ENCODE measurements at regions not wholly inside any gene's neighbourhood (a gene's known extent, or its start where the extent isn't known, plus 50 kb on each side); places are given as distances from the start of the nearest gene placed in this dataset.

- Histone ChIP-seq H3K36me3 (ENCODE audit: control insufficient read depth, low read length) (no peaks in the 10 kb centered on the region), H3K4me1 (ENCODE audit: control insufficient read depth, low read length) (no peaks in the 10 kb centered on the region), H3F3A (ENCODE audit: control insufficient read depth, insufficient read depth) (no peaks in the 10 kb centered on the region), H3K4me2 (ENCODE audit: low read length) (no peak overlapping the region), H3K9me3 (ENCODE audit: control insufficient read depth, insufficient read depth, low read length) (no peaks in the 10 kb centered on the region), H3K79me2 (ENCODE audit: control insufficient read depth, low read length) (no peaks in the 10 kb centered on the region), H3K27me3 (ENCODE audit: control insufficient read depth, low read length) (no peaks in the 10 kb centered on the region), H3K4me3 (ENCODE audit: low read length) (no peak overlapping the region), H3K27ac (ENCODE audit: low read depth, low read length) (no peak overlapping the region), H4K20me1 (ENCODE audit: control insufficient read depth, insufficient read depth, low read depth, low read length) (no peaks in the 10 kb centered on the region), H3K9me2 (replicated peaks; ENCODE audit: control insufficient read depth, low read length) (no peaks in the 10 kb centered on the region)
- no peak for TF ChIP-seq CTCF (IDR thresholded peaks at IDR 0.05; ENCODE audit: low read depth, low read length, poor library complexity, severe bottlenecking)
- no peak for TF ChIP-seq EZH2phosphoT487 (IDR thresholded peaks at IDR 0.05; ENCODE audit: borderline replicate concordance, low read length)
These were observed 901.4 kb upstream of the API5 start for GRCh38 chr11:42410251-42410955.

GRCh38 chr11:42412590-42412989, 899.2 kb upstream of the API5 start:
- no peak overlapping the region for H3K4me3 ChIP-seq (ENCODE audit: low read length)
- no peaks in the 10 kb centered on the region for H3K9me3 ChIP-seq (ENCODE audit: control insufficient read depth, insufficient read depth, low read length)
- H4K20me1 ChIP-seq (ENCODE audit: control insufficient read depth, insufficient read depth, low read depth, low read length) = no peaks in the 10 kb centered on the region
- H3K27me3 ChIP-seq (ENCODE audit: control insufficient read depth, low read length) = no peaks in the 10 kb centered on the region
- no peak overlapping the region for H3K27ac ChIP-seq (ENCODE audit: low read depth, low read length)
- H3K79me2 ChIP-seq (ENCODE audit: control insufficient read depth, low read length) = no peaks in the 10 kb centered on the region
- TF ChIP-seq CTCF (IDR thresholded peaks at IDR 0.05; ENCODE audit: low read depth, low read length, poor library complexity, severe bottlenecking) (no peak), EZH2phosphoT487 (IDR thresholded peaks at IDR 0.05; ENCODE audit: borderline replicate concordance, low read length) (no peak)
- no peaks in the 10 kb centered on the region for H3K36me3 ChIP-seq (ENCODE audit: control insufficient read depth, low read length)
- H3K9me2 ChIP-seq (replicated peaks; ENCODE audit: control insufficient read depth, low read length) = no peaks in the 10 kb centered on the region
- no peaks in the 10 kb centered on the region for H3F3A ChIP-seq (ENCODE audit: control insufficient read depth, insufficient read depth)
- H3K4me2 ChIP-seq (ENCODE audit: low read length) = no peak overlapping the region
- no peaks in the 10 kb centered on the region for H3K4me1 ChIP-seq (ENCODE audit: control insufficient read depth, low read length)

- H3K27ac ChIP-seq (ENCODE audit: low read depth, low read length) = no peak overlapping the region
- H3K27me3 ChIP-seq (ENCODE audit: control insufficient read depth, low read length) = no peaks in the 10 kb centered on the region
- H3K36me3 ChIP-seq (ENCODE audit: control insufficient read depth, low read length) = no peaks in the 10 kb centered on the region
- H3K4me2 ChIP-seq (ENCODE audit: low read length) = no peak overlapping the region
- H3K4me3 ChIP-seq (ENCODE audit: low read length) = no peak overlapping the region
- no peaks in the 10 kb centered on the region for H3F3A ChIP-seq (ENCODE audit: control insufficient read depth, insufficient read depth)
- TF ChIP-seq EZH2phosphoT487 (IDR thresholded peaks at IDR 0.05; ENCODE audit: borderline replicate concordance, low read length) (no peak), CTCF (IDR thresholded peaks at IDR 0.05; ENCODE audit: low read depth, low read length, poor library complexity, severe bottlenecking) (no peak)
- no peaks in the 10 kb centered on the region for H4K20me1 ChIP-seq (ENCODE audit: control insufficient read depth, insufficient read depth, low read depth, low read length)
- H3K9me3 ChIP-seq (ENCODE audit: control insufficient read depth, insufficient read depth, low read length) = no peaks in the 10 kb centered on the region
- H3K9me2 ChIP-seq (replicated peaks; ENCODE audit: control insufficient read depth, low read length) = no peaks in the 10 kb centered on the region
- H3K4me1 ChIP-seq (ENCODE audit: control insufficient read depth, low read length) = no peaks in the 10 kb centered on the region
- no peaks in the 10 kb centered on the region for H3K79me2 ChIP-seq (ENCODE audit: control insufficient read depth, low read length)
These were observed 894.1 kb upstream of the API5 start for GRCh38 chr11:42417691-42418090.

All from DOHH2 (cell line).